GM19239 (cell line): ENCODE measurements at regions not wholly inside any gene's neighbourhood (a gene's known extent, or its start where the extent isn't known, plus 50 kb on each side); places are given as distances from the start of the nearest gene placed in this dataset.

Experiments
- DNase-seq: peaks from one replicate; pipeline ENCODE4 v3.0.0; 2011; ENCODE audit warnings: low spot score; ENCODE audit not compliant: insufficient read length
- FAIRE-seq: peaks from 2 replicates; lab custom pipeline; 2011; peaks lifted over from hg19 to GRCh38; lab: Jason Lieb, UNC

DNA sequence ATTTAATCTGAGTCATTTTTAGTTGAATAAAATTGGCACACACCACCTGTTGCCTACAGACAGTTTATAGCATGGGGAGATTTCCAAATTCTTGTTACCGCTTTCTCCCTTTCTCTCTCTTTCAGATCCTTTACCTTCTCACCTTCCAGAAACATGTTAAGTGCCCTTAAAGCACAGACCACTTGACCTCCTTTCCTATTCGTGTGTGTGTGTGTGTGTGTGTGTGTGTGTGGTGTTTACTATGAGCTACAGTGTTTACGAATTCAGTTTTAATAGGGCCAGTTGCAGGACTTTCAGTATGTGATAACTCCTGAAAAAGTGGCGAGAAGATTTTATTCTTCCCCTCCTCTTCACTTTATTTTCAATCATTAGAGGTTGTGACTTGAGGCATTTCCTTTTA lies 258.1 kb downstream of the BMP2 start:
- FAIRE-seq: no peak

DNA sequence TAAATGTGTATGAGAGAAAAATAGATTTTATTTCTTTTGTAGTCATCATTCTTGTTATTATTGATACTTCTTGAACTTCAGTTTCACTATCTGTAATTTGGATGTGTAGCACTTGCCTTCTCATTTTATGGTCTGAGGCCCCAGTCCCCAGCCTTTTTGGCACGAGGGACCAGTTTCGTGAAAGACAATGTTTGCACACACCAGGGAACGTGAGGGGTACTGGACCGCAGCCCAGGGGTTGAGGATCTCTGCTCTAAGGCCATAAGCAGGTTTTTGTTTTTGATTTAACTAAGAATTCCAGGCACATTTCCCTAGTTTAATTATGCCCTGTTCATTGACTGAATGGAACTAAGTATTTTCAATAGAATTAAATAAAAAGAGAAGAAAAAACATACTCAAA lies 261.5 kb downstream of the BMP2 start:
- no peak for FAIRE-seq
- no peak for DNase-seq

More for the DNA sequence above, 258.1 kb downstream of the BMP2 start:
- no peak for DNase-seq

DNA sequence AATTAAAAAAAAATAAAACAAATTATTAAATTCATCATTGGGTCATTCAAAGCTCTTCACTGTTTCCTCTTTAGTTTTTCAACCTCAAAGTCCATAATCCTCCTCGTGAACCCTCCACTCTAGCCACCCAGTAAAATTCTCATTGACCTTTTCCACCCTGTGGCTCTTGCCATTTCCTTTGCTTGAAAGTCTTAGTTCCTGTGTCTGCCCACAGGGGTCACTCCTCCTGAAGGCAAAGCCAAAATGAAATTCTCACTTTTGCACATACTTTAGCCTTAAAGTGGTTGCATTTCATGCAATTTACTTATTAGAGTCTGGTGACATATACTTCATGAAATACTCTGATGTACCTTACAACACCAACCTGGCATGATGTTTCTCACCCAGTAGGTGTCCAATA lies 263.7 kb downstream of the BMP2 start:
- no peak for DNase-seq
- FAIRE-seq: no peak

DNA sequence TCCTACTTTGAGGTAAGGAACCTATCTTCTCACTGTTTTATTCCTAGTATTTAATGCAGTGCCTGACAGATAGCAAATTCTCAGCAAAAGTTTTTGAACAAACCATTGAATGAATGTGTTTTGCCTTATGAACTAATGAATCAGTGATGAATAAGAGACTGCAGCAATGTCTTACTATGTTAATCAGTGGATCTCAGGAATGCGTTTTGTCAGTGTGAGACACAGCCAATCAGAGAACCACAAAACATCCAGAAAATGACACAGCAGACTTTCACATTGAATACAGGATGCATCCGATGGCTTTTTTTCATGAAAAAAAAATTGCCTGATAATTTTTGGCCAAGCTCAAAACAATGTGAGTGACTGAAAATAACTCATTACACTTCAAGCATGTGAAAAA lies 270.5 kb downstream of the BMP2 start:
- DNase-seq: no peak
- no peak for FAIRE-seq

- no peak for DNase-seq
- no peak for FAIRE-seq
These were observed 290.1 kb downstream of the BMP2 start for GRCh38 chr20:7057611-7058010.

- FAIRE-seq: no peak
- DNase-seq: no peak
These were observed 311.3 kb downstream of the BMP2 start for GRCh38 chr20:7078804-7079203.

- no peak for FAIRE-seq
- DNase-seq: no peak
These were observed 313.0 kb downstream of the BMP2 start for GRCh38 chr20:7080472-7080871.

GRCh38 chr20:7085467-7085866 lies 318.0 kb downstream of the BMP2 start:
- DNase-seq: no peak
- no peak for FAIRE-seq

- FAIRE-seq (no peak), DNase-seq (no peak)
These were observed 320.3 kb downstream of the BMP2 start for GRCh38 chr20:7087803-7088202.

DNA sequence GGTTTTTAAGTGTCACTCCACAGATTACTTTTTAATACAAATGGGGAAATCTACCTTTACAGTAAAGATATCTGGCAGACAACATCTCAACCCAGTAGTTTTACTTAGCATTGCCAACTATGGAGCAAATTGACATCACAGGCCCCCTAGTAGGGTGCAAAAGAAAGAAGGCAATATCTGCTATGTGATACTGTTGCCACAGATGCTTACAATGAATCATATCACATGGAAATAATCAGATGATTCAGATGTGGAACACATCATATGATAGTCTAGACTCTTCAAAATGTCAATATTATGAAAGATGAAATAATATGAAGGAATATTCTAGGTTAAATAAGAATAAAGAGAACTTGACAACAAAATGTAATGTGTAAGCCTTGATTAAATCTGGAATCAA lies 322.5 kb downstream of the BMP2 start:
- no peak for DNase-seq
- FAIRE-seq: no peak

GRCh38 chr20:7090811-7091210 lies 323.3 kb downstream of the BMP2 start:
- FAIRE-seq (no peak), DNase-seq (no peak)

- DNase-seq (no peak), FAIRE-seq (no peak)
These were observed 324.2 kb downstream of the BMP2 start for GRCh38 chr20:7091655-7092054.

- peak; percentile 10 for DNase-seq
- FAIRE-seq: no peak
These were observed 327.0 kb downstream of the BMP2 start for GRCh38 chr20:7094438-7094997.

- FAIRE-seq (no peak), DNase-seq (no peak)
These were observed 339.4 kb downstream of the BMP2 start for GRCh38 chr20:7106910-7107309.

- FAIRE-seq (no peak), DNase-seq (no peak)
These were observed 341.4 kb downstream of the BMP2 start for GRCh38 chr20:7108929-7109328.

- FAIRE-seq (no peak), DNase-seq (no peak)
These were observed 346.3 kb downstream of the BMP2 start for GRCh38 chr20:7113577-7114466.

- no peak for DNase-seq
- FAIRE-seq: no peak
These were observed 356.0 kb downstream of the BMP2 start for GRCh38 chr20:7123457-7123856.

GRCh38 chr20:7124120-7124519 lies 356.6 kb downstream of the BMP2 start:
- DNase-seq: no peak
- FAIRE-seq: no peak

GRCh38 chr20:7136886-7137285 lies 369.4 kb downstream of the BMP2 start:
- DNase-seq (no peak), FAIRE-seq (no peak)

DNA sequence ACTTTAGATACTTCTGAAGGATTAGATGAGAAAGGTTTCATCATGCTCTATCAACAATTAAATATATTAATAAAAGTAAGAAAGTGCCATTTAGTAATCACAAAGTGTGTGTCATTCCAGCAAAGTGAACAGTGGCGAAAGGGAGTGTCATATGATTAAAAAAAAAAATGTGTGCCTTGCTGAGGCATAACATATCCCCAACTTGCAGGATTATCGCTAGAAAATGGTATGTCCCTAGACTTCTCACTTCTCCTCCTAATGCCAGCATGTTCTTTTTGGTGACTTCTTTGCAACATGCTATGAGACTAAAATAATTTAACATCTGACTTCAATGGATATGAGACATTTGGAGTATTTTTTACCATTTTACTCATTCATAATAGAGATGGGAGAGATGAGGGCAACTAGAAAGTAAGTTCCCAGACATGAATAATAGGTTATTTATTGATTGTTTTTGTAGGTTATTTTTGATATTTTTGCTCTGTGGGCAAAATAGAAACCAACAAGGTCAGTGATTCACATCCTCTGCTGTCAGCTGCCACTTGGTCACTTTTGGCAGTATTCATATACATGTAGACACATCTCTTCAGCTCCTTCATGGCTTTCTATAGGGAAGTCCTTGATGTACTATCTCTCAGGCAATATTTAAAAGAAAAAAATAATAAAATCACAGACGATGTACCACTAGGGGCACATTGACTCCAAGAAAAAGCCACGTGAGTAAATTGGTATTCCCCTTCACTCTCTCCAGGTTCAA lies 370.1 kb downstream of the BMP2 start:
- FAIRE-seq: no peak
- no peak for DNase-seq

DNA sequence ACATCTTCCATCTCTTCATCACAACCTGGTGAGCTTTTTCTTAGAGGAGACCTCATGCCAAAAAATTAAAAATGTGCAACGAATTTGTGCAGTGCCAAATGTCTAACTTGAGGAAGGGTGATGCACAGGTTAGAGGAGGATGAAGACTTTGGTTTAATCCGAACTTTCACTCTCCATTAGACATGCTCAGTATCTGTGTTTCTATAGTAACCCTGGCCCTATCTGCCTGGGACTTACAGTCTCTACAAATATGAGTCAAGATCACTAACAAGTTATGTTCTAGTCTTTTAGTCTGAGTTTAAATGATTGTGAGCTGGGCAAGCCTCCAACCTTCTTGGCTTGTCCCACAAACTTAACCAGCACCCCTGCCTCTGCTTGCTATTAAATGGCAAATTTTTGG lies 377.0 kb downstream of the BMP2 start:
- no peak for FAIRE-seq
- DNase-seq: no peak
